ENCODE measurements at regions not wholly inside any gene's neighbourhood (a gene's known extent, or its start where the extent isn't known, plus 50 kb on each side); places are given as distances from the start of the nearest gene placed in this dataset.

DNA sequence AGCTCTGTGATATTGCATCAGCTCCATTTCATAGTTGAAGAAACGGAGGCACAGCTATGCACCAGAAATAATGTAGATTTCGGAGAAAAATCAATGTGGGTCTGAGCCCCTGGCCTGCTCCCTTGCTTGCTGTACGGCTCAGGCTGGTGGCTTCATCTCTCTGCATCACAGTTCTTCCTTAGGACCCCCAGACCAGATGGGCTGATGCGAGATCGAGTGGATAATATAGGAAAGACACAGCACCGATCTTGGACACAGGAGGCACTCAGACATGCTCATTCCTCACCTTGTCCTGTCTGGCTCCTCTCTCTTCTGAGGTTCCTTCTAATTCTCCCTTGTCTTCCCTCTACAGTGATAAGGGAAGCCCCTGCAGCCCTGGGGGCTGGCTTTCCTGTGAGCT is 365.9 kb upstream of the ZMIZ1 start:
- no peak overlapping the region for H3K4me3 Mint-ChIP-seq
- no peaks in the 10 kb centered on the region for H3K4me1 Mint-ChIP-seq
- no peak for ATAC-seq (ENCODE audit: low read depth)
- H4K20me1 ChIP-seq (ENCODE audit: control insufficient read depth, insufficient read depth, low read length, poor library complexity, severe bottlenecking) = no peaks in the 10 kb centered on the region
- H2AFZ ChIP-seq (ENCODE audit: insufficient read depth, low read depth, low read length, poor library complexity, severe bottlenecking) = no peak overlapping the region
- peaks cover 0 to 2% (median 0%) of the 10 kb centered on the region in 4 experiments for H3K27me3 ChIP-seq (replicated peaks in 1 of 4; ENCODE audit: control extremely low read depth in 1 of 4, control insufficient read depth in 3 of 4, insufficient read depth in 4 of 4, low read length in 3 of 4)
- WGBS (ENCODE audit: insufficient coverage) = 75% methylated on average over 6 of the region's 6 CpGs
- peaks cover 23% of the 10 kb centered on the region for H3K27me3 Mint-ChIP-seq
- H3K9me3 Mint-ChIP-seq (ENCODE audit: insufficient read depth) = peaks cover 2% of the 10 kb centered on the region
- no peaks in the 10 kb centered on the region for H3K79me2 ChIP-seq (ENCODE audit: control insufficient read depth, insufficient read depth, low read length)
- no peaks in the 10 kb centered on the region for H3K36me3 ChIP-seq (replicated peaks in 1 of 2; ENCODE audit: control extremely low read depth in 1 of 2, control insufficient read depth in 1 of 2, extremely low read depth in 1 of 2, insufficient read depth in 2 of 2, low read length in 1 of 2)
- H3K27ac Mint-ChIP-seq = no peak overlapping the region
- no peaks in the 10 kb centered on the region for H3K4me1 ChIP-seq (ENCODE audit: control insufficient read depth in 2 of 2, insufficient read depth in 2 of 2, low read length in 2 of 2)
- CTCF ChIA-PET = no interaction called here
- H3K9ac ChIP-seq (ENCODE audit: low read length) = no peak overlapping the region
- H3K4me3 ChIP-seq (ENCODE audit: control extremely low read depth in 1 of 5, extremely low read depth in 1 of 5, insufficient read depth in 1 of 5, low read depth in 2 of 5, low read length in 4 of 5) = no peak overlapping the region
- intact Hi-C loops (cut with micrococcal nuclease) = no loop called here
- DNase-seq = no peak
- H3K27ac ChIP-seq (ENCODE audit: low read length in 2 of 2) = no peak overlapping the region
- TF ChIP-seq, protein P1, sequence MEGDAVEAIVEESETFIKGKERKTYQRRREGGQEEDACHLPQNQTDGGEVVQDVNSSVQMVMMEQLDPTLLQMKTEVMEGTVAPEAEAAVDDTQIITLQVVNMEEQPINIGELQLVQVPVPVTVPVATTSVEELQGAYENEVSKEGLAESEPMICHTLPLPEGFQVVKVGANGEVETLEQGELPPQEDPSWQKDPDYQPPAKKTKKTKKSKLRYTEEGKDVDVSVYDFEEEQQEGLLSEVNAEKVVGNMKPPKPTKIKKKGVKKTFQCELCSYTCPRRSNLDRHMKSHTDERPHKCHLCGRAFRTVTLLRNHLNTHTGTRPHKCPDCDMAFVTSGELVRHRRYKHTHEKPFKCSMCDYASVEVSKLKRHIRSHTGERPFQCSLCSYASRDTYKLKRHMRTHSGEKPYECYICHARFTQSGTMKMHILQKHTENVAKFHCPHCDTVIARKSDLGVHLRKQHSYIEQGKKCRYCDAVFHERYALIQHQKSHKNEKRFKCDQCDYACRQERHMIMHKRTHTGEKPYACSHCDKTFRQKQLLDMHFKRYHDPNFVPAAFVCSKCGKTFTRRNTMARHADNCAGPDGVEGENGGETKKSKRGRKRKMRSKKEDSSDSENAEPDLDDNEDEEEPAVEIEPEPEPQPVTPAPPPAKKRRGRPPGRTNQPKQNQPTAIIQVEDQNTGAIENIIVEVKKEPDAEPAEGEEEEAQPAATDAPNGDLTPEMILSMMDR (IDR thresholded peaks at IDR 0.05) = no peak
- no peak for TF ChIP-seq EZH2 (IDR thresholded peaks at IDR 0.05; ENCODE audit: borderline replicate concordance, insufficient read depth, low read depth, low read length, poor library complexity, severe bottlenecking)
- POLR2A ChIA-PET = no interaction called here
- H3K9me3 ChIP-seq (ENCODE audit: control extremely low read depth in 1 of 3, control insufficient read depth in 2 of 3, insufficient read depth in 1 of 3, low read length in 2 of 3) = no peaks in the 10 kb centered on the region
- no peak overlapping the region for H3K4me2 ChIP-seq (replicated peaks; ENCODE audit: low read depth, low read length, poor library complexity, severe bottlenecking)

DNA sequence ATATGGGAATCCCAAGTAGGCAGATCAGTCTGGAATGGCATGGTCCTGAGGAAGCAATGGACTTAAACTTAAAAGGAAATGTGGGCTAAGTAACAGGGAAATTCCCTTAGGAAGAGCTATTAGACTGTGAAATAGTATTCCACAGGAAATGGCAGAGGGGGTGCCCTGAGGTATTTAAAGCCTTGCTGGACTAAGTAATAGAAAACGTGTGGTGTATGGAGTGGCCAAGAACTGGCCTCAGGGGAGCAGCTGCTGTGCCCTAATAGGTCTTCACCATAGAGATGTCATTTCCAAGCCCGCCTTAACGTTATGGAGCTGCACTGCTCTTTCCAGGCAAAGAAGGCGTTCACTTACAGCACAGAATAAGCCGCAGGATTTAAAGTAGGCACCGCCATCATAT is 365.2 kb upstream of the ZMIZ1 start:
- intact Hi-C loops (cut with micrococcal nuclease) = no loop called here

More for the DNA sequence above, 365.2 kb upstream of the ZMIZ1 start:
- H3K9ac ChIP-seq (ENCODE audit: low read length) = no peak overlapping the region
- Mint-ChIP-seq H3K4me1 (no peaks in the 10 kb centered on the region), H3K27me3 (peaks cover 28% of the 10 kb centered on the region), H3K9me3 (ENCODE audit: insufficient read depth) (peaks cover 2% of the 10 kb centered on the region), H3K27ac (no peak overlapping the region), H3K4me3 (no peak overlapping the region)
- no peaks in the 10 kb centered on the region for H3K36me3 ChIP-seq (replicated peaks in 1 of 2; ENCODE audit: control extremely low read depth in 1 of 2, control insufficient read depth in 1 of 2, extremely low read depth in 1 of 2, insufficient read depth in 2 of 2, low read length in 1 of 2)
- ATAC-seq (ENCODE audit: low read depth) (no peak), DNase-seq (no peak)
- no peaks in the 10 kb centered on the region for H4K20me1 ChIP-seq (ENCODE audit: control insufficient read depth, insufficient read depth, low read length, poor library complexity, severe bottlenecking)
- H2AFZ ChIP-seq (ENCODE audit: insufficient read depth, low read depth, low read length, poor library complexity, severe bottlenecking) = no peak overlapping the region
- no peaks in the 10 kb centered on the region for H3K9me3 ChIP-seq (ENCODE audit: control extremely low read depth in 1 of 3, control insufficient read depth in 2 of 3, insufficient read depth in 1 of 3, low read length in 2 of 3)
- CTCF ChIA-PET = no interaction called here
- H3K4me2 ChIP-seq (replicated peaks; ENCODE audit: low read depth, low read length, poor library complexity, severe bottlenecking) = no peak overlapping the region
- WGBS (ENCODE audit: insufficient coverage) = 84% methylated on average over 6 of the region's 6 CpGs
- POLR2A ChIA-PET = no interaction called here
- TF ChIP-seq, protein P1 (IDR thresholded peaks at IDR 0.05) = no peak
- no peak for TF ChIP-seq EZH2 (IDR thresholded peaks at IDR 0.05; ENCODE audit: borderline replicate concordance, insufficient read depth, low read depth, low read length, poor library complexity, severe bottlenecking)
- no peaks in the 10 kb centered on the region for H3K79me2 ChIP-seq (ENCODE audit: control insufficient read depth, insufficient read depth, low read length)
- no peak overlapping the region for H3K27ac ChIP-seq (ENCODE audit: low read length in 2 of 2)
- no peaks in the 10 kb centered on the region for H3K4me1 ChIP-seq (ENCODE audit: control insufficient read depth in 2 of 2, insufficient read depth in 2 of 2, low read length in 2 of 2)
- no peak overlapping the region for H3K4me3 ChIP-seq (ENCODE audit: control extremely low read depth in 1 of 5, extremely low read depth in 1 of 5, insufficient read depth in 1 of 5, low read depth in 2 of 5, low read length in 4 of 5)
- H3K27me3 ChIP-seq (replicated peaks in 1 of 4; ENCODE audit: control extremely low read depth in 1 of 4, control insufficient read depth in 3 of 4, insufficient read depth in 4 of 4, low read length in 3 of 4) = peaks cover 0 to 2% (median 0%) of the 10 kb centered on the region in 4 experiments
